ENCODE measurements at regions not wholly inside any gene's neighbourhood (a gene's known extent, or its start where the extent isn't known, plus 50 kb on each side); places are given as distances from the start of the nearest gene placed in this dataset.

DNA sequence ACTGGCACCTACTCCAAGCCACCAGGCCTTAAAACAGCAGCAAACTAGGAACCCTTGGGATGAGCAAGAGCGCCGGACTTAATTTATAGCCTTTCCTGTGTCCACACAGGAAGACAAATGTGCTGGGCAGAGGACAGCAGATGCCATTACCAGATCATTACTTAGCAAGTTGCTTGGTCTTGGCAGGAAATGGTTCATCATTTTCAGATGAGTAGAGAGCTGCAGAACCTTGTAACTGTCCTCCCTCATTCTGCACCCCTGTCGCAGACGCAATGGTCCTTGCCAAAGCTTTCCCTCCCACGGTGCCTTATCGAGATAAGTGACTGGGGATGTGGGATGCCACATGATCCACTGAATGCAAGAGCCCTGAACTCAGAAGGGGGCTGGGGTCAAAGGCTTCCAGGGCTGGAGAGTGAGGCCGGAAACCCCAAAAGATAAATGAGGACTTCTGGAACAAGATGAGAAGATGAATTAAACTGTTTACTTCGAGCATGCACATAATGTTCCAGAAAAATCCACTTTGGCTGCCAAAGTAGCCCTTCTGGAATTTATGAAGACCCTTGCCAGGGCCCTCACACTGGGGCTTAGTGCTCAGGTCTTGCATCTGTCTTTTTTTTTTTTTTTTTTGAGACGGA lies 145.6 kb upstream of the ZNF32 start:
- WGBS (ENCODE audit: insufficient coverage) = 86% methylated on average over 4 of the region's 9 CpGs
- no peak for DNase-seq
- H3K27me3 ChIP-seq (ENCODE audit: control insufficient read depth in 2 of 2, insufficient read depth in 2 of 2, low read length in 2 of 2) = no peaks in the 10 kb centered on the region
- TF ChIP-seq CTCF (IDR thresholded peaks at IDR 0.05) = no peak
- Mint-ChIP-seq H3K9me3 (peaks cover 0 to 5% (median 0%) of the 10 kb centered on the region in 7 donors), H3K36me3 (no peaks in the 10 kb centered on the region), H3K4me3 (no peak overlapping the region), H3K27ac (peak overlapping the region in 1 of 7 donors; percentile 68), H3K4me1 (peaks cover 10% of the 10 kb centered on the region), H3K27me3 (ENCODE audit: low read depth in 3 of 3) (peaks cover 10 to 19% (median 14%) of the 10 kb centered on the region in 3 donors)
- no peak overlapping the region for H3K4me2 ChIP-seq (replicated peaks; ENCODE audit: extremely low read depth, low read length, poor library complexity, severe bottlenecking)
- no peaks in the 10 kb centered on the region for H3K9me3 ChIP-seq (replicated peaks in 1 of 2; ENCODE audit: control insufficient read depth in 1 of 2, insufficient read depth in 1 of 2, low read length in 2 of 2)
- H2AFZ ChIP-seq (ENCODE audit: insufficient read depth, low read depth, low read length, poor library complexity, severe bottlenecking) = peak overlapping the region; percentile 15
- peaks cover 0 to 5% of the 10 kb centered on the region in 2 donors for H3K4me1 ChIP-seq (ENCODE audit: control insufficient read depth in 1 of 2, insufficient read depth in 2 of 2, low read length in 2 of 2)
- H3K79me2 ChIP-seq (ENCODE audit: insufficient read depth, low read length) = no peaks in the 10 kb centered on the region
- intact Hi-C loops (cut with micrococcal nuclease) = no loop called here
- no peak overlapping the region for H3K27ac ChIP-seq (ENCODE audit: low read depth in 1 of 2, low read length in 2 of 2)
- H3K36me3 ChIP-seq (replicated peaks in 1 of 2; ENCODE audit: control insufficient read depth in 1 of 2, insufficient read depth in 2 of 2, low read length in 2 of 2) = no peaks in the 10 kb centered on the region
- no peak overlapping the region for H3K4me3 ChIP-seq (replicated peaks in 1 of 3; ENCODE audit: low read depth in 2 of 3, low read length in 3 of 3)
- H4K20me1 ChIP-seq (ENCODE audit: insufficient read depth, low read length) = no peaks in the 10 kb centered on the region
- H3K9ac ChIP-seq (ENCODE audit: insufficient read depth, low read length, poor library complexity, severe bottlenecking) = no peak overlapping the region

DNA sequence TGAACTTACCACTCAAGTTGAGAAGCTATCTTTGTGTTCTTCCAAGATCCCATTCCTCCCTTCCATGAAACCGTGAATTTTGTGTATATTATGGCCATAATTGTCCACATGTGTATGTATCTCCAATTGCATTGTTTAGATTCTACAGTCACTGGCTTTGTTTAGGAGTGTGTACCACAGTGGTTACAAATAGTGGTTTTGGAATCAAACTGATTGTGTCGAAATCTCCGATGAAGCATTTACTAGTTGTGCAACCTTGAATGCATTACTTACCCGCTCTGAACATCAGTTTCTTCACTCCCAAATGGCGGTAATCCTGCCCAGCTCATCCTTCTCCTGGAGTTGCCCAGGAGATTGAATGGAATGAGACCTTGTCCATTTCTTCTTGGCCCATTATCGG lies 145.0 kb upstream of the ZNF32 start:
- Histone ChIP-seq H3K9ac (ENCODE audit: insufficient read depth, low read length, poor library complexity, severe bottlenecking) (no peak overlapping the region), H3K36me3 (replicated peaks in 1 of 2; ENCODE audit: control insufficient read depth in 1 of 2, insufficient read depth in 2 of 2, low read length in 2 of 2) (no peaks in the 10 kb centered on the region), H3K27me3 (ENCODE audit: control insufficient read depth in 2 of 2, insufficient read depth in 2 of 2, low read length in 2 of 2) (no peaks in the 10 kb centered on the region), H3K79me2 (ENCODE audit: insufficient read depth, low read length) (no peaks in the 10 kb centered on the region), H3K4me2 (replicated peaks; ENCODE audit: extremely low read depth, low read length, poor library complexity, severe bottlenecking) (no peak overlapping the region), H3K9me3 (replicated peaks in 1 of 2; ENCODE audit: control insufficient read depth in 1 of 2, insufficient read depth in 1 of 2, low read length in 2 of 2) (no peaks in the 10 kb centered on the region), H4K20me1 (ENCODE audit: insufficient read depth, low read length) (no peaks in the 10 kb centered on the region), H3K27ac (ENCODE audit: low read depth in 1 of 2, low read length in 2 of 2) (no peak overlapping the region), H3K4me1 (ENCODE audit: control insufficient read depth in 1 of 2, insufficient read depth in 2 of 2, low read length in 2 of 2) (peaks cover 0 to 5% of the 10 kb centered on the region in 2 donors), H2AFZ (ENCODE audit: insufficient read depth, low read depth, low read length, poor library complexity, severe bottlenecking) (peak overlapping the region; percentile 15), H3K4me3 (replicated peaks in 1 of 3; ENCODE audit: low read depth in 2 of 3, low read length in 3 of 3) (no peak overlapping the region)
- 52% methylated on average over 2 of the region's 6 CpGs for WGBS (ENCODE audit: insufficient coverage)
- no peak for TF ChIP-seq CTCF (IDR thresholded peaks at IDR 0.05)
- Mint-ChIP-seq H3K27me3 (ENCODE audit: low read depth in 3 of 3) (peaks cover 6 to 15% (median 10%) of the 10 kb centered on the region in 3 donors), H3K4me3 (no peak overlapping the region), H3K9me3 (peaks cover 0 to 8% (median 0%) of the 10 kb centered on the region in 7 donors), H3K36me3 (no peaks in the 10 kb centered on the region), H3K27ac (no peak overlapping the region), H3K4me1 (peaks cover 10% of the 10 kb centered on the region)
- intact Hi-C loops (cut with micrococcal nuclease) = no loop called here
- DNase-seq = no peak
